Endodermal cell (in vitro differentiated cells): ENCODE measurements at regions not wholly inside any gene's neighbourhood (a gene's known extent, or its start where the extent isn't known, plus 50 kb on each side); places are given as distances from the start of the nearest gene placed in this dataset.

ENCODE experiments used
- DNase-seq: peaks from one replicate; pipeline ENCODE4 v3.0.0-alpha.2; 2017
- H3K27ac ChIP-seq: 2 replicates; pipeline ENCODE4 v1.5.1; 2013; ENCODE audit warnings: mild to moderate bottlenecking, low read depth, low read length, moderate library complexity
- H3K27me3 ChIP-seq: 2 replicates; pipeline ENCODE4 v1.6.1; 2013; ENCODE audit warnings: mild to moderate bottlenecking, low read length, moderate library complexity; ENCODE audit not compliant: insufficient read depth, control insufficient read depth, poor library complexity, severe bottlenecking
- H3K36me3 ChIP-seq: 2 replicates; pipeline ENCODE4 v1.7.0; 2013; ENCODE audit warnings: mild to moderate bottlenecking, low read length, moderate library complexity; ENCODE audit not compliant: control insufficient read depth, insufficient read depth
- H3K4me1 ChIP-seq: one replicate; pipeline ENCODE4 v1.7.0; 2013; ENCODE audit warnings: low read length; ENCODE audit not compliant: control insufficient read depth, insufficient read depth
- H3K4me3 ChIP-seq: 2 replicates; pipeline ENCODE4 v1.5.1; 2013; ENCODE audit warnings: mild to moderate bottlenecking, low read length, moderate library complexity
- H3K9ac ChIP-seq: 2 replicates; pipeline ENCODE4 v1.6.1; 2013; ENCODE audit warnings: mild to moderate bottlenecking, low read length, moderate library complexity; ENCODE audit not compliant: poor library complexity, severe bottlenecking; ENCODE audit errors: extremely low read depth
- H3K9me3 ChIP-seq: 2 replicates; pipeline ENCODE4 v1.6.1; 2013; ENCODE audit warnings: mild to moderate bottlenecking, low read length, moderate library complexity; ENCODE audit not compliant: control insufficient read depth
- H3K27ac Mint-ChIP-seq: 2 replicates; pipeline ENCODE4 v1.8.0; 2020; ENCODE audit warnings: mixed read lengths
- H3K27me3 Mint-ChIP-seq: 2 replicates; pipeline ENCODE4 v1.8.0; 2021; ENCODE audit warnings: mild to moderate bottlenecking, mixed read lengths; ENCODE audit not compliant: insufficient read depth
- H3K36me3 Mint-ChIP-seq: 2 replicates; pipeline ENCODE4 v1.8.0; 2020; ENCODE audit warnings: low read depth, mixed read lengths
- H3K4me1 Mint-ChIP-seq: 2 replicates; pipeline ENCODE4 v1.8.0; 2020; ENCODE audit warnings: mixed read lengths
- H3K4me3 Mint-ChIP-seq: 2 replicates; pipeline ENCODE4 v1.8.0; 2020; ENCODE audit warnings: mild to moderate bottlenecking, moderate library complexity, mixed read lengths
- H3K9me3 Mint-ChIP-seq: 2 replicates; pipeline ENCODE4 v1.8.0; 2020; ENCODE audit warnings: mild to moderate bottlenecking, mixed read lengths
- WGBS, 2 experiments: methylation state at CpG; one replicate each; pipeline versions ENCODE4 v1.1.5 to v1.1.7; 2013; ENCODE audit warnings: missing lambda C conversion rate in 2 of 2, mixed read lengths in 1 of 2; ENCODE audit not compliant: insufficient coverage in 1 of 2, insufficient read length in 1 of 2; 5-methylcytosine and 5-hydroxymethylcytosine counted together
- TF ChIP-seq, protein P1 (sequence below): fragments of 200-600 bp; sonication (generic); conservative IDR thresholded peaks from 2 replicates; pipeline ENCODE4 v1.5.0; 2021; ENCODE audit warnings: antibody characterized with exemption, mild to moderate bottlenecking

DNA sequence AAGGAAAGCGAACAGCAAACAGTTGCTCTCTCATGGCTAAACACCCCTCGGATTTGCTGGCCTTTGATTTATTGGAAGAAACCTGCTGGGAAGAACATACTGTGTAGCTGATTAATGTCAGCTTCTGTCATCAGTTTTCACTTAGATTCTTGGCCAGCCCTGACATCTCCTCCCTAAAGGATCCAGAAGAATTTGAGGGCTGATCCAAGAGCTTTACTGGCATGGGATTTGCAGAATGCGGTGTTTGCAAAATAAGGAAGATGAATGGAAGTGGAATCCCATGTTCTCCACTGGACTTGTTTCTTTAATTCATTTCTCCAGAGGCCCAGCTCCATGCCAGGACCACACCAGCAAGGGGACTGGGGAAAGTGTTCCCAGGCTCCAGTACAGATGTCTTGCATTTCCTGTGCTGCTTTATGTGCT, 80.5 kb downstream of the RDH14 start:
- Histone ChIP-seq H3K27ac (no peak overlapping the region), H3K4me1 (no peaks in the 10 kb centered on the region), H3K36me3 (no peaks in the 10 kb centered on the region), H3K27me3 (no peaks in the 10 kb centered on the region), H3K9ac (no peak overlapping the region), H3K9me3 (no peaks in the 10 kb centered on the region), H3K4me3 (no peak overlapping the region)
- no peak overlapping the region for H3K27ac Mint-ChIP-seq
- H3K27me3 Mint-ChIP-seq: peaks cover 2% of the 10 kb centered on the region
- no peaks in the 10 kb centered on the region for H3K9me3 Mint-ChIP-seq
- DNase-seq: no peak
- 84 to 94% methylated on average over 3 of the region's 3 CpGs for WGBS, 2 experiments
- no peaks in the 10 kb centered on the region for H3K36me3 Mint-ChIP-seq
- H3K4me3 Mint-ChIP-seq: no peak overlapping the region
- TF ChIP-seq, protein P1, sequence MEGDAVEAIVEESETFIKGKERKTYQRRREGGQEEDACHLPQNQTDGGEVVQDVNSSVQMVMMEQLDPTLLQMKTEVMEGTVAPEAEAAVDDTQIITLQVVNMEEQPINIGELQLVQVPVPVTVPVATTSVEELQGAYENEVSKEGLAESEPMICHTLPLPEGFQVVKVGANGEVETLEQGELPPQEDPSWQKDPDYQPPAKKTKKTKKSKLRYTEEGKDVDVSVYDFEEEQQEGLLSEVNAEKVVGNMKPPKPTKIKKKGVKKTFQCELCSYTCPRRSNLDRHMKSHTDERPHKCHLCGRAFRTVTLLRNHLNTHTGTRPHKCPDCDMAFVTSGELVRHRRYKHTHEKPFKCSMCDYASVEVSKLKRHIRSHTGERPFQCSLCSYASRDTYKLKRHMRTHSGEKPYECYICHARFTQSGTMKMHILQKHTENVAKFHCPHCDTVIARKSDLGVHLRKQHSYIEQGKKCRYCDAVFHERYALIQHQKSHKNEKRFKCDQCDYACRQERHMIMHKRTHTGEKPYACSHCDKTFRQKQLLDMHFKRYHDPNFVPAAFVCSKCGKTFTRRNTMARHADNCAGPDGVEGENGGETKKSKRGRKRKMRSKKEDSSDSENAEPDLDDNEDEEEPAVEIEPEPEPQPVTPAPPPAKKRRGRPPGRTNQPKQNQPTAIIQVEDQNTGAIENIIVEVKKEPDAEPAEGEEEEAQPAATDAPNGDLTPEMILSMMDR: no peak
- peaks cover 11% of the 10 kb centered on the region for H3K4me1 Mint-ChIP-seq

DNA sequence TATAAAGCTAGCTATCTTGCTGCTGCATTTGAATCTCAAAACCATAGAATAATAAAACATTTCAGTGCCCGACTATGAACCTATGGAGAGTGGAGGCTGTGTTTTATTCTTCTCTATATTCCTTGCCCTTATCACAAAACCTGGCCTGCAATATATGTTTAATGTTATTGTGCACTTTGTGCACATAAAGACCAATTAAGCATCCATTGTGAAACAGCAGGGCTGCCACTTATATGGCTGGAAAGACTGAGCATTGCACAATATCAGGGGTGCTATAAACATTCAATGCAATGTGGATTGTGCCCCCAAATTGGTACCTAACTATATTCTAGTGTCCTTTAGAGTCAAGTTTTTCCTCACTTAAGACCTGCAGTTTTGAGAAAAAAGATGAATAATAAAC, 83.2 kb downstream of the RDH14 start:
- Mint-ChIP-seq H3K4me3 (no peak overlapping the region), H3K27me3 (peaks cover 5% of the 10 kb centered on the region), H3K27ac (no peak overlapping the region), H3K9me3 (no peaks in the 10 kb centered on the region), H3K4me1 (no peaks in the 10 kb centered on the region), H3K36me3 (no peaks in the 10 kb centered on the region)
- H3K9me3 ChIP-seq: no peaks in the 10 kb centered on the region
- no peak overlapping the region for H3K4me3 ChIP-seq
- WGBS, 2 experiments: 75% methylated on average over 1 of the region's 1 CpG; no CpG with 5 or more reads in 1 of the 2 experiments
- H3K9ac ChIP-seq: no peak overlapping the region
- H3K27me3 ChIP-seq: no peaks in the 10 kb centered on the region
- H3K27ac ChIP-seq: no peak overlapping the region
- TF ChIP-seq, protein P1: no peak
- H3K4me1 ChIP-seq: no peaks in the 10 kb centered on the region
- no peaks in the 10 kb centered on the region for H3K36me3 ChIP-seq
- no peak for DNase-seq

DNA sequence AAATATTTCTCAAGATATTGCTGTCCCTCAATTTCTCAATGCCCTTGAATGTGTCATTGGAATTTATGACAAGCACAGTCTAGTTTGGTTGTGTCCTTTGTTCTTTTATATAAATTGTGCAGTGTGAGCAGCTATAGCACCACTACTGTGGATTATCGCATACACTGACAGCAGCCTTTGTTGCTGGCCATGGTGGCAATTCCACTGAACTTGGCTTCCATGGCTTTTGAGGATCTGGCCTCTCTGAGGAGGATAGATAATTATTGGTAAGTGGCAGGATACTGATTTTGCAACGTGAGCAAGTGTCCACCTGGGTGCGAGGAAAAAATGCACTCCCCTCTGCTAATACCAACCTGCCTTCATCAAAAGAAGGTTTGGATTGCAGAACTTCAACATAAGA, 84.0 kb downstream of the RDH14 start:
- WGBS, 2 experiments: 93% methylated on average over 3 of the region's 3 CpGs; no CpG with 5 or more reads in 1 of the 2 experiments
- H3K4me3 ChIP-seq: no peak overlapping the region
- Mint-ChIP-seq H3K4me1 (no peaks in the 10 kb centered on the region), H3K27me3 (peaks cover 5% of the 10 kb centered on the region), H3K27ac (no peak overlapping the region), H3K4me3 (no peak overlapping the region), H3K36me3 (no peaks in the 10 kb centered on the region), H3K9me3 (no peaks in the 10 kb centered on the region)
- no peaks in the 10 kb centered on the region for H3K4me1 ChIP-seq
- no peaks in the 10 kb centered on the region for H3K27me3 ChIP-seq
- H3K9ac ChIP-seq: no peak overlapping the region
- no peaks in the 10 kb centered on the region for H3K36me3 ChIP-seq
- no peak overlapping the region for H3K27ac ChIP-seq
- TF ChIP-seq, protein P1: no peak
- no peaks in the 10 kb centered on the region for H3K9me3 ChIP-seq
- DNase-seq: no peak
